ENCODE measurements at regions not wholly inside any gene's neighbourhood (a gene's known extent, or its start where the extent isn't known, plus 50 kb on each side); places are given as distances from the start of the nearest gene placed in this dataset.
A peak's percentile ranks its signal among the peaks of the same experiment; 100 is the strongest.

GRCh38 chrX:140447150-140447549 lies 57.7 kb downstream of the SOX3 start:
- DNase-seq (ENCODE audit: low read depth), result no peak
- TF ChIP-seq, protein P1, sequence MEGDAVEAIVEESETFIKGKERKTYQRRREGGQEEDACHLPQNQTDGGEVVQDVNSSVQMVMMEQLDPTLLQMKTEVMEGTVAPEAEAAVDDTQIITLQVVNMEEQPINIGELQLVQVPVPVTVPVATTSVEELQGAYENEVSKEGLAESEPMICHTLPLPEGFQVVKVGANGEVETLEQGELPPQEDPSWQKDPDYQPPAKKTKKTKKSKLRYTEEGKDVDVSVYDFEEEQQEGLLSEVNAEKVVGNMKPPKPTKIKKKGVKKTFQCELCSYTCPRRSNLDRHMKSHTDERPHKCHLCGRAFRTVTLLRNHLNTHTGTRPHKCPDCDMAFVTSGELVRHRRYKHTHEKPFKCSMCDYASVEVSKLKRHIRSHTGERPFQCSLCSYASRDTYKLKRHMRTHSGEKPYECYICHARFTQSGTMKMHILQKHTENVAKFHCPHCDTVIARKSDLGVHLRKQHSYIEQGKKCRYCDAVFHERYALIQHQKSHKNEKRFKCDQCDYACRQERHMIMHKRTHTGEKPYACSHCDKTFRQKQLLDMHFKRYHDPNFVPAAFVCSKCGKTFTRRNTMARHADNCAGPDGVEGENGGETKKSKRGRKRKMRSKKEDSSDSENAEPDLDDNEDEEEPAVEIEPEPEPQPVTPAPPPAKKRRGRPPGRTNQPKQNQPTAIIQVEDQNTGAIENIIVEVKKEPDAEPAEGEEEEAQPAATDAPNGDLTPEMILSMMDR (IDR thresholded peaks at IDR 0.05; ENCODE audit: control insufficient read depth, extremely low read depth, insufficient read depth), result no peak
- no peak overlapping the region for H3K4me3 ChIP-seq (ENCODE audit: low read depth, low read length)

DNA sequence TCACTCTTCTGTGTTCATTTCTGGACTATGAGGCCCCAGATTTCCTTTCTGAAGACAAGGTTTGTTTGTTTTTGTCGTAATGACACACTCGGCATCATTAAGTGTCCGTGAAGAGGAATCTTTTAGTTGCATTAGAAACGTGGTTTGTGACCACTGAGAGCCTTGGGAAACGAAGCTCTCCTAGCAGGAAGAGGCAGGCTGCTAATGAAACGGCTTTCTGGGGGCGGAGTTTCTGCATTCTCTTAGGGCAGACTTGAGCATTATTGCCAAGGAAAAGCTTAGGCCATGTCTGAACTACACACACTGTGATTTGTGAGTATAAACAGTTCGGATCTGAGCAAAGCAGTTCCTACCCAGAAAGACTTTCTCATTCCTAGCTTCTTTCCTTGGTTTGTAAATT lies 64.0 kb downstream of the SOX3 start:
- DNase-seq (ENCODE audit: low read depth), result no peak
- H3K4me3 ChIP-seq (ENCODE audit: low read depth, low read length), result no peak overlapping the region
- TF ChIP-seq, protein P1 (IDR thresholded peaks at IDR 0.05; ENCODE audit: control insufficient read depth, extremely low read depth, insufficient read depth), result no peak

- H3K4me3 ChIP-seq (ENCODE audit: low read depth, low read length), result no peak overlapping the region
- TF ChIP-seq, protein P1 (IDR thresholded peaks at IDR 0.05; ENCODE audit: control insufficient read depth, extremely low read depth, insufficient read depth), result no peak
- DNase-seq (ENCODE audit: low read depth), result no peak
Observed at GRCh38 chrX:140439476-140439875, 65.4 kb downstream of the SOX3 start.

GRCh38 chrX:140434347-140434746 lies 70.5 kb downstream of the SOX3 start:
- DNase-seq (ENCODE audit: low read depth), result no peak
- no peak overlapping the region for H3K4me3 ChIP-seq (ENCODE audit: low read depth, low read length)
- TF ChIP-seq, protein P1 (IDR thresholded peaks at IDR 0.05; ENCODE audit: control insufficient read depth, extremely low read depth, insufficient read depth), result no peak

DNA sequence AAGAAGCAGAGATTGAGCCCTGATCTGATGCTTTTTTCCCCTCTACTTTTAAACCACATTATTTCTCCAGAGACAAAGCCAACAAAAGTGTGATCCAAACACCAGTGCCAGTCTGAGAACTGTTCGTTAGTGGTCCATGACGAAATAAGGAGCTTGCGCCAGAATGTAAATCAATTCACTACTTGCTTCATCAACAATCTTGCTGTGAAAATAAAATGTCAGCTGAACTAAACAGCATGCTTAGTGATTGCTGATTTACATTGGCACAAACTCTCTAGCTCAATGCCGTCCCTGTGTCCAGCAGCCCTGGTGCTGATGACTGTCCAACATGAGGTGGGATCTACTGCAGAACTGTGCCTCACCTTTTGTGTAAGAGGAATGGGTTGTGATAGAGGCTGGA lies 71.3 kb downstream of the SOX3 start:
- no peak overlapping the region for H3K4me3 ChIP-seq (ENCODE audit: low read depth, low read length)
- TF ChIP-seq, protein P1 (IDR thresholded peaks at IDR 0.05; ENCODE audit: control insufficient read depth, extremely low read depth, insufficient read depth), result no peak
- no peak for DNase-seq (ENCODE audit: low read depth)

- no peak overlapping the region for H3K4me3 ChIP-seq (ENCODE audit: low read depth, low read length)
- DNase-seq (ENCODE audit: low read depth), result peak; percentile 45
- TF ChIP-seq, protein P1 (IDR thresholded peaks at IDR 0.05; ENCODE audit: control insufficient read depth, extremely low read depth, insufficient read depth), result no peak
Observed at GRCh38 chrX:140432346-140433175, 72.3 kb downstream of the SOX3 start.

DNA sequence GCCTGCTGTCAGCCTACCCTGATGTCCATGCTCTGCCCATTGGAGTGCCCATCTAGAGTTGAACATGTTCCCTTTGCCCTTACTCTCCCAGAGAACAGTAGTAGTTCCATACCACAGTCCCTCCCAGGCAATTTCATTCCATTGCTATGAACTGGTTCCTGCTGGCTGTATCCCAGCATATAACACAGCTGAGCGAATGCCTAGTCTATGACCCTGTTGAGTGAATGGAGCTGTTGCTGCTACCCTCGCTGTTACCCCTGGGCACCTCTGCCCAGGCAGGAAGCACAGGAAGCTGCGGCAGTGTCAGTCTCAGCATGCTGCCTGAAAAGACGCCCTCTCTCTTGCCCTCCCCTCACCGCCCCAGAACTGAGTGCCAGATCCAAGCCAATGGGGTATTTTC lies 73.3 kb downstream of the SOX3 start:
- TF ChIP-seq, protein P1 (IDR thresholded peaks at IDR 0.05; ENCODE audit: control insufficient read depth, extremely low read depth, insufficient read depth), result no peak
- H3K4me3 ChIP-seq (ENCODE audit: low read depth, low read length), result no peak overlapping the region
- no peak for DNase-seq (ENCODE audit: low read depth)
